HFFc6 (cell line): ENCODE measurements at regions not wholly inside any gene's neighbourhood (a gene's known extent, or its start where the extent isn't known, plus 50 kb on each side); places are given as distances from the start of the nearest gene placed in this dataset.

Source experiments
- DNase-seq: peaks from one replicate; pipeline ENCODE4 v3.0.0-alpha.2; 2018
- H3K27ac Mint-ChIP-seq: 2 replicates; pipeline ENCODE4 v1.8.0; 2020; ENCODE audit warnings: mild to moderate bottlenecking, mixed read lengths
- H3K27me3 Mint-ChIP-seq: 2 replicates; pipeline ENCODE4 v1.8.0; 2021; ENCODE audit warnings: mild to moderate bottlenecking, moderate library complexity, mixed read lengths; ENCODE audit not compliant: insufficient read depth
- H3K36me3 Mint-ChIP-seq: 2 replicates; pipeline ENCODE4 v1.8.0; 2021; ENCODE audit warnings: low read depth, mixed read lengths
- H3K4me1 Mint-ChIP-seq: 2 replicates; pipeline ENCODE4 v1.8.0; 2020; ENCODE audit warnings: low read depth, mixed read lengths
- H3K4me3 Mint-ChIP-seq: 2 replicates; pipeline ENCODE4 v1.8.0; 2020; ENCODE audit warnings: mild to moderate bottlenecking, moderate library complexity, mixed read lengths
- H3K9me3 Mint-ChIP-seq: 2 replicates; pipeline ENCODE4 v1.8.0; 2020; ENCODE audit warnings: mild to moderate bottlenecking, mixed read lengths
- CTCF ChIP-seq: fragments of 200-600 bp; sonication (generic); IDR thresholded peaks from 2 replicates; pipeline ENCODE4 v1.5.0; 2021; ENCODE audit warnings: antibody characterized with exemption, mild to moderate bottlenecking

- no peak overlapping the region for H3K4me3 Mint-ChIP-seq
- H3K27ac Mint-ChIP-seq, result no peak overlapping the region
- H3K36me3 Mint-ChIP-seq, result no peaks in the 10 kb centered on the region
Measured at GRCh38 chr5:144880513-144880912, 709.8 kb downstream of the KCTD16 start.

GRCh38 chr5:144876990-144877389 lies 706.3 kb downstream of the KCTD16 start:
- no peak for DNase-seq
- Mint-ChIP-seq H3K27ac (no peak overlapping the region), H3K36me3 (no peaks in the 10 kb centered on the region), H3K9me3 (no peaks in the 10 kb centered on the region), H3K4me3 (no peak overlapping the region), H3K27me3 (no peaks in the 10 kb centered on the region), H3K4me1 (peaks cover 6% of the 10 kb centered on the region; the same call in 1 of the 2 replicates)
- no peak for TF ChIP-seq CTCF

More at GRCh38 chr5:144880513-144880912, 709.8 kb downstream of the KCTD16 start:
- no peak for TF ChIP-seq CTCF
- no peak for DNase-seq
- Mint-ChIP-seq H3K27me3 (no peaks in the 10 kb centered on the region), H3K4me1 (peaks cover 6% of the 10 kb centered on the region; the same call in 1 of the 2 replicates), H3K9me3 (no peaks in the 10 kb centered on the region)

- no peak for DNase-seq
- Mint-ChIP-seq H3K4me3 (no peak overlapping the region), H3K27ac (no peak overlapping the region), H3K36me3 (no peaks in the 10 kb centered on the region), H3K27me3 (no peaks in the 10 kb centered on the region; the same call in 1 of the 2 replicates), H3K4me1 (peaks cover 6% of the 10 kb centered on the region; the same call in 1 of the 2 replicates), H3K9me3 (no peaks in the 10 kb centered on the region)
- TF ChIP-seq CTCF, result no peak
Measured at GRCh38 chr5:144873076-144873475, 702.4 kb downstream of the KCTD16 start.

GRCh38 chr5:144864118-144864517 lies 693.4 kb downstream of the KCTD16 start:
- no peak overlapping the region for H3K4me3 Mint-ChIP-seq
- H3K9me3 Mint-ChIP-seq, result no peaks in the 10 kb centered on the region
- DNase-seq, result no peak
- H3K27me3 Mint-ChIP-seq, result no peaks in the 10 kb centered on the region; the same call in 1 of the 2 replicates
- no peaks in the 10 kb centered on the region for H3K36me3 Mint-ChIP-seq
- H3K27ac Mint-ChIP-seq, result no peak overlapping the region
- no peak for TF ChIP-seq CTCF
- no peaks in the 10 kb centered on the region for H3K4me1 Mint-ChIP-seq

- Mint-ChIP-seq H3K9me3 (no peaks in the 10 kb centered on the region), H3K4me1 (no peaks in the 10 kb centered on the region), H3K27ac (no peak overlapping the region), H3K4me3 (no peak overlapping the region), H3K27me3 (peaks cover 2% of the 10 kb centered on the region; the same call in 1 of the 2 replicates), H3K36me3 (no peaks in the 10 kb centered on the region)
- no peak for DNase-seq
- TF ChIP-seq CTCF, result no peak
Measured at GRCh38 chr5:144857454-144857853, 686.8 kb downstream of the KCTD16 start.

GRCh38 chr5:144844086-144844485 lies 673.4 kb downstream of the KCTD16 start:
- TF ChIP-seq CTCF, result no peak
- no peak overlapping the region for H3K27ac Mint-ChIP-seq

More at GRCh38 chr5:144844086-144844485, 673.4 kb downstream of the KCTD16 start:
- H3K9me3 Mint-ChIP-seq, result peaks cover 10% of the 10 kb centered on the region; the same call in 1 of the 2 replicates
- DNase-seq, result peak; percentile 22
- H3K4me3 Mint-ChIP-seq, result no peak overlapping the region
- no peaks in the 10 kb centered on the region for H3K27me3 Mint-ChIP-seq
- peaks cover 13% of the 10 kb centered on the region for H3K4me1 Mint-ChIP-seq
- H3K36me3 Mint-ChIP-seq, result no peaks in the 10 kb centered on the region
